Rectal smooth muscle tissue (tissue), 1 donor: ENCODE measurements at regions not wholly inside any gene's neighbourhood (a gene's known extent, or its start where the extent isn't known, plus 50 kb on each side); places are given as distances from the start of the nearest gene placed in this dataset.

Experiments used
- H3K27ac ChIP-seq: one replicate; pipeline ENCODE4 v1.7.0; 2013; ENCODE audit warnings: low read depth, low read length, inconsistent platforms
- H3K27me3 ChIP-seq: one replicate; pipeline ENCODE4 v1.7.0; 2013; ENCODE audit warnings: low read length; ENCODE audit not compliant: control insufficient read depth, insufficient read depth
- H3K36me3 ChIP-seq: one replicate; pipeline ENCODE4 v1.7.0; 2013; ENCODE audit warnings: low read length; ENCODE audit not compliant: control insufficient read depth, insufficient read depth
- H3K4me1 ChIP-seq: one replicate; pipeline ENCODE4 v1.7.0; 2013; ENCODE audit warnings: low read length; ENCODE audit not compliant: control insufficient read depth, insufficient read depth
- H3K4me3 ChIP-seq: one replicate; pipeline ENCODE4 v1.7.0; 2013; ENCODE audit warnings: low read length
- H3K9ac ChIP-seq: one replicate; pipeline ENCODE4 v1.7.0; 2013; ENCODE audit warnings: low read length

GRCh38 chr1:209029737-209030136, 553.8 kb upstream of the CAMK1G start:
- Histone ChIP-seq H3K36me3 (no peaks in the 10 kb centered on the region), H3K27me3 (no peaks in the 10 kb centered on the region), H3K27ac (no peak overlapping the region), H3K9ac (no peak overlapping the region), H3K4me3 (no peak overlapping the region), H3K4me1 (no peaks in the 10 kb centered on the region)

DNA sequence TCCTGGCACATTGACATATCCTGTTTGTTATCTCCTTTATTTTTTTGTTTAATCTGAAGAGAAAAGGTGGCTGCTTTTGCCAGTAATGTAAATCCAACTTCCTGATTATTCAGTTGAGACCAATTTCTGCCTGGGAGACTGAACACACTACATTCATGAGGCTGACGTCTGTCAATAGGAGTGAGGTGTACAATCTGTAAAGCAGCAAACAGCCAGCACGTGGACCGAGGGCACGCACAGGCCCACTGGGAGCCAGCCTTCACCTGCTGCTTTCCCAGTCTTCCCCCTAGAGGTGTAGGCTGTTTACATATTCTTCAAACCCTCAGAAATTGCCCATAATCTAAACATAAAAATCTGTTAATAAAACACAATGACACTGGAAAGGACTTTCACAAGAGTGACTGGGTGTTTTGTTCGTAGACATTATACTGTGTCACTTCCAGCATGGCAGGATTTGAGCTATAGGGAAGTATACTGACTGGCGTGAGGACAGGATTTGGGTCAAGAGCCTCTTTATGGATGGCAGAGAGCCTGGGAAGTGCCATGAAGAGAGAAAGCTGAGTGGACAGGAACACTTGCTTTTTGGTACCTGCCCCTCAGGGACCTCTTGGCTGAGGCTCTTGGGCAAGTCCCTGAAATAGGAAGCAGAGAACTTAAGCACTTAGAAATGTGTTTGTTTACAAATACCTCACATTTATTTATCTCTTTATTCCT, 552.9 kb upstream of the CAMK1G start:
- Histone ChIP-seq H3K27ac (no peak overlapping the region), H3K4me3 (no peak overlapping the region), H3K4me1 (no peaks in the 10 kb centered on the region), H3K9ac (no peak overlapping the region), H3K36me3 (no peaks in the 10 kb centered on the region), H3K27me3 (no peaks in the 10 kb centered on the region)

GRCh38 chr1:209037064-209037463, 546.5 kb upstream of the CAMK1G start:
- Histone ChIP-seq H3K9ac (no peak overlapping the region), H3K27me3 (no peaks in the 10 kb centered on the region), H3K27ac (no peak overlapping the region), H3K36me3 (no peaks in the 10 kb centered on the region), H3K4me1 (no peaks in the 10 kb centered on the region), H3K4me3 (no peak overlapping the region)

DNA sequence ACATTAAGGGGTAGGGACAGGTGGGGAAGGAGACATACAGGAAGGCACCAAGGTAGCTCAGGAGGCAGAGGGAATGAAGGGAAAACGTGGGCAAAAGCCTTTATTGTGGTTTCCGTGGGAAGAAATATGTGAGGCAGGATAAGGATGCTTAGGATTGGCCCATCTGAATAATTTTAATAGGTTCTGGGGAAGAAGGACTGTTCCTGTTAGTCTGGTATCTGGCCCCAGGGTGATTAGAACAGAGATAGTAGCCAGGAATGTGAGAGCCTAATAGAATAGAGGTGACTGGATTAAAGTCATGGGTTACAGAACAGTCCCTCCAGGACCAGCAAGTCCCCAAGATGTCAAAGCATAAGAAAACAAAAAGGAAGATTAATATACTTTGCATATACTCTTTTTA, 545.2 kb upstream of the CAMK1G start:
- H3K36me3 ChIP-seq: no peaks in the 10 kb centered on the region
- no peak overlapping the region for H3K27ac ChIP-seq

GRCh38 chr1:209038735-209039134, 544.8 kb upstream of the CAMK1G start:
- Histone ChIP-seq H3K27me3 (no peaks in the 10 kb centered on the region), H3K4me1 (no peaks in the 10 kb centered on the region), H3K4me3 (no peak overlapping the region), H3K36me3 (no peaks in the 10 kb centered on the region), H3K27ac (no peak overlapping the region), H3K9ac (no peak overlapping the region)

More for the DNA sequence above, 545.2 kb upstream of the CAMK1G start:
- Histone ChIP-seq H3K9ac (no peak overlapping the region), H3K4me1 (no peaks in the 10 kb centered on the region), H3K4me3 (no peak overlapping the region), H3K27me3 (no peaks in the 10 kb centered on the region)

DNA sequence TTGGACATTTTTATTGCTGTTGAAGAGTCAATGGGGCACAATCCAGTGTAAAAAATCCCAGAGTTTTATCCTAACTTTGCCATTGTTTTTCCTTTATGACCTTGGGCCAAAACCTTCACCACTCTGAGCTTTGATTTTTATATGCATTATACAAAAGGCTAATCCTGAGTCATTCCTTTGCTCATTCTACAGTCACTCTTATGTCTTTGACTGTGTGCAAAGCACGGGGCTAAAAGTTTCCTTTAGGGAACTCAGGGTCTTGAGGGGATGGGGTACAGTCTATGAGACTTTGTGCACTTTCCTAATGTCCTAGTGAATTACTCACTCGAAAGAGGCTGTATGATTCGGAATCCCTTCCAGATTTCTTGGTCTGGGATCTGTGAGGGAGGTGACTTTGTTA, 543.2 kb upstream of the CAMK1G start:
- H3K36me3 ChIP-seq: no peaks in the 10 kb centered on the region
- no peaks in the 10 kb centered on the region for H3K27me3 ChIP-seq
- H3K4me1 ChIP-seq: no peaks in the 10 kb centered on the region
- H3K9ac ChIP-seq: no peak overlapping the region
- H3K4me3 ChIP-seq: no peak overlapping the region
- H3K27ac ChIP-seq: no peak overlapping the region

- no peak overlapping the region for H3K27ac ChIP-seq
- H3K4me3 ChIP-seq: no peak overlapping the region
- no peak overlapping the region for H3K9ac ChIP-seq
- H3K36me3 ChIP-seq: no peaks in the 10 kb centered on the region
- H3K27me3 ChIP-seq: no peaks in the 10 kb centered on the region
- H3K4me1 ChIP-seq: no peaks in the 10 kb centered on the region
Observed at GRCh38 chr1:209041927-209042326, 541.6 kb upstream of the CAMK1G start.

DNA sequence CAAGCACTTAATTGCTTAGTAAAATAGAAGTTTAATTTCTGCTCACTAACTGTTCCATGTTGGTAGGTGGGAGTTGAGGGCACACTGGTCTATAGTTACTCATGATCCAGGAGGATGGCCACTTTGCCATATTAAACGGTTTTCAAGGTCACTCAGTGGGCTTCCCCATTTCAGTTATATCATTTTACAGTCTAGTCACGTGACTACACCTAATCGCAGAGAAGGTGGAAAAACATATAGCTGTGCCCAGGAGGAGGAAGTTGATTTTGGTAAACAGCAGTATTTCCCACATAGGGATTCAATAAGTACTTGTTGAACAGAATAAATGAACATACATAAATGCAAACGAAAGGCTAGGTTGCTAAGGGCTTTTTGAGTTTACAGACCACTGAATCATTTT, 541.1 kb upstream of the CAMK1G start:
- H3K4me3 ChIP-seq: no peak overlapping the region
- H3K36me3 ChIP-seq: no peaks in the 10 kb centered on the region
- H3K27ac ChIP-seq: no peak overlapping the region
- H3K9ac ChIP-seq: no peak overlapping the region
- H3K4me1 ChIP-seq: no peaks in the 10 kb centered on the region
- H3K27me3 ChIP-seq: no peaks in the 10 kb centered on the region

DNA sequence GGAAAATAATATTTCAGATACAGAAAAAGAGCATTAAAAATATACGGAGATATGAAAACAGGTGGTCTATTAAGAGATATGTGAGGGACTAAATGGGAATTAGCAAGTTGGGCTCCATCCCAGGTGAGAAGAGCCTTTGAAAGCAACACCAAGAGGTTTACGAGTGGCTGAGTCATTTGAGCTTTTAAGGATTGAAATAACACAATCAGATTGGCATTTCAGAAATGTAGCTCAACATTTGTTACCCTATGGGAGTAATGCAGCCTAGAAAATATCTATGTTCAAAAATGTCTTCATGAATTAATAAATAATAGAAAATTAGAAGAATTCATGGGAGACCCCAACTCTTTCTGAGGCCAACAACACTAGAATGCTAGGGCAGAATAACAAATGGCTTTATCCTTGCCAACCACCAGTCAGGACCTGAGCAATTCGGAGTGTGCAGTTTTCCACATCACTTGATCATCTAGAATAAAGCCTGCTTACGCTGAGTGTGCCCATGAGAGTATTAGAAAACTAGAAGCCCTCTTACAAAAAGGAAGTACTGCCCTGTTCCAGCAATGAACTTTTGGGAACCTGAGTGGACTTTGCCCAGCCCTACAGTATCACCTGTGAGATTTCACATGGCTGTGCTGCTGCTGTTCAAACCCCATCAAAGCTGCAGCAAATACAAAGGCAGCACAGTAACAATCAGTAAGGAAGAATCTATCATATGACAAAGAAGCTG, 538.0 kb upstream of the CAMK1G start:
- Histone ChIP-seq H3K27ac (no peak overlapping the region), H3K27me3 (no peaks in the 10 kb centered on the region), H3K9ac (no peak overlapping the region), H3K4me3 (no peak overlapping the region), H3K4me1 (no peaks in the 10 kb centered on the region), H3K36me3 (no peaks in the 10 kb centered on the region)

DNA sequence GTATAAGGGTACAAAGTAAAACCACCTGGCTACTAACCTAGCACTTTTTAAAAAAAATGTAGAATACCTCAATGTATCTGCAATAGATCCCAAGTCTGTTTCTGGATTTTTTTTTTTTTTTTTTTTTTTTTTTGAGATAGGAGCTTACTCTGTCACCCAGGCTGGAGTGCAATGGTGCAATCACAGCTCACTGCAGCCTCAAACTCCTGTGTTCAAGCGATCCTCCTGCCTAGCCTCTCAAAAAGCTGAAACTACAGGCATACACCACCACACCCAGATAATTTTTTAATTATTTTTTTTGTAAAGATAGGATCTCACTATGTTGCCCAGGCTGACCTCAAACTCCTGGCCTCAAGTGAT, 537.5 kb upstream of the CAMK1G start:
- Histone ChIP-seq H3K27me3 (no peaks in the 10 kb centered on the region), H3K36me3 (no peaks in the 10 kb centered on the region), H3K4me3 (no peak overlapping the region), H3K9ac (no peak overlapping the region), H3K4me1 (no peaks in the 10 kb centered on the region), H3K27ac (no peak overlapping the region)

DNA sequence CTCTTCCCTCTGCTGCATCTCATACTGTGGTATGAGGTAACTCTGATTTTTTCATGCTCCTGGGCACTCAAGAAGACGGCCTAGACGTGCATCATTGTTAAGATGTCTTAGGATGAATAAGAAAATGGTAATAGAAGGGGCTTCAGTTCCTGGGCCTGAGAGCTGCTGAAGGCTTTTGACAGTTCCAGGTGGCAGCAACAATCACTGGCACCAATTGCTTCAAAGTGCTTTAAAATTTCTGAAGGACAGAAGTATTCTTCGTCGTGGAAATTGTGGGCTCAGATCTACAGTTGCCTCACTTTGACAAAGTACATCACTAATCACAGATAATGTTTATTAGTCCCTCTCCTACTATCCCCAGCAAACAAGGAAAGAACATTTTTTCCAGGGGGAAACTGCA, 536.6 kb upstream of the CAMK1G start:
- Histone ChIP-seq H3K27me3 (no peaks in the 10 kb centered on the region), H3K4me1 (no peaks in the 10 kb centered on the region), H3K27ac (no peak overlapping the region), H3K9ac (no peak overlapping the region), H3K4me3 (no peak overlapping the region), H3K36me3 (no peaks in the 10 kb centered on the region)

DNA sequence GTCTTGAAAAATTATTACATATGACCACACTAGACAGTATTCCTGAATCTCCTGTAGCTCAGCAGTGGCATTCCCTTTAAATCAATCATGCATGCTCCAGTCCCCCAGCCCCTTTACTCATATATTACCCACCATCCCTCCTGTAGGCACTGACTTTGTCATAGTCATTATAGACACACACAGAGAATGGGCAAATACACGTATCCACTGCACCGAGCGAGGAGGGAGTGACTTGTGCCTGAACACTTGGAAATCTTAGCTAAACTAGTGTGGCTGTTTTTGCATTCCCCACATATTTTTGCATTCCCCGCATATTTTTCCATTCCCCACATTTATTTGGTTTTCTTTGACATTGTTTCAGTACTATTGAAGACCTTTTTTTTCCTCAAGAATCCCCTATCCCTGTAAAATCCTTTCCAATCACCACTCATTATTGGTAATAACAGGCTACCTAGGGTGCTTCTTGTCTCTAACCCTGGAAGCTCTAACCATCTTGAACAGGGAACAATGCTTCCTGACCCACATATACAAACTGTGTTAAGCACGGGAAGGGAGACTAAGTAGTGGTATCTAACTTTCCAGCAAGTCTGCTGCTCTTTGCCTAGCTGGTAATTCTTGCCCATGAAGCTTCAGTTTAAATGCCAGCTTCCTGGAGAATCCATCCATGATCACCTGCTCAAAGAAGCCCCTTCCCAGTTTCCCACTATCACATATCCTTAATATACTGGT, 534.4 kb upstream of the CAMK1G start:
- no peaks in the 10 kb centered on the region for H3K36me3 ChIP-seq
- H3K27ac ChIP-seq: no peak overlapping the region
- H3K9ac ChIP-seq: no peak overlapping the region
- H3K27me3 ChIP-seq: no peaks in the 10 kb centered on the region
- no peaks in the 10 kb centered on the region for H3K4me1 ChIP-seq
- no peak overlapping the region for H3K4me3 ChIP-seq
